Caco-2 (cell line): ENCODE measurements at regions not wholly inside any gene's neighbourhood (a gene's known extent, or its start where the extent isn't known, plus 50 kb on each side); places are given as distances from the start of the nearest gene placed in this dataset.

Source experiments
- BruUV-seq: library from RNA; stranded (reverse); fragments of 400-500 nt; replicated peaks from 2 replicates; lab custom pipeline; 2021; lab: Mats Ljungman, UMichigan
- CTCF ChIA-PET: fragments of 300-600 bp; sonication (Branson Sonifier 250); formaldehyde crosslinking; loops from one replicate; lab custom pipeline; 2022; ENCODE audit warnings: antibody characterized with exemption; lab: Charles Lee
- POLR2A ChIA-PET: fragments of 300-600 bp; sonication (Branson Sonifier 250); formaldehyde crosslinking; loops from one replicate; lab custom pipeline; 2022; ENCODE audit warnings: antibody characterized with exemption; lab: Charles Lee
- DNase-seq, 2 experiments: peaks; one replicate each; pipeline versions ENCODE4 v3.0.0 to v3.0.0-alpha.2; 2020 to 2022
- H3K27me3 ChIP-seq: replicated peaks from 2 replicates; pipeline ENCODE4 v1.6.0; 2011; ENCODE audit warnings: low read length; ENCODE audit not compliant: control insufficient read depth, insufficient read depth
- H3K36me3 ChIP-seq: 2 replicates; pipeline ENCODE4 v1.5.1; 2011; ENCODE audit warnings: low read length; ENCODE audit not compliant: control insufficient read depth, insufficient read depth
- H3K4me1 ChIP-seq: fragments of 250-450 bp; sonication (Bioruptor Pico); 2 replicates; pipeline ENCODE4 v1.5.1; 2020; ENCODE audit warnings: mild to moderate bottlenecking
- H3K4me3 ChIP-seq: 2 replicates; pipeline ENCODE4 v1.5.1; 2011; ENCODE audit warnings: low read depth, mild to moderate bottlenecking, control low read depth, low read length
- H3K9me3 ChIP-seq: fragments of 250-450 bp; sonication (Bioruptor Pico); 2 replicates; pipeline ENCODE4 v1.5.1; 2020; ENCODE audit warnings: mild to moderate bottlenecking, moderate library complexity
- H3K27ac Mint-ChIP-seq: one replicate; pipeline ENCODE4 v1.8.0; 2022; ENCODE audit warnings: mixed read lengths; ENCODE audit not compliant: unreplicated experiment
- H3K27me3 Mint-ChIP-seq: one replicate; pipeline ENCODE4 v1.8.0; 2022; ENCODE audit warnings: mixed read lengths; ENCODE audit not compliant: insufficient read depth, unreplicated experiment
- H3K36me3 Mint-ChIP-seq: one replicate; pipeline ENCODE4 v1.8.0; 2022; ENCODE audit warnings: mild to moderate bottlenecking, mixed read lengths; ENCODE audit not compliant: insufficient read depth, unreplicated experiment
- H3K4me1 Mint-ChIP-seq: one replicate; pipeline ENCODE4 v1.8.0; 2022; ENCODE audit warnings: low read depth, mixed read lengths; ENCODE audit not compliant: unreplicated experiment
- H3K4me3 Mint-ChIP-seq: one replicate; pipeline ENCODE4 v1.8.0; 2022; ENCODE audit warnings: mild to moderate bottlenecking, moderate library complexity, mixed read lengths; ENCODE audit not compliant: unreplicated experiment
- H3K9me3 Mint-ChIP-seq: one replicate; pipeline ENCODE4 v1.8.0; 2022; ENCODE audit warnings: mixed read lengths; ENCODE audit not compliant: unreplicated experiment
- CTCF ChIP-seq, 2 experiments: fragments of 200-600 bp in 1 of 2; IDR thresholded peaks; 1 replicate in 1 of 2; 2 replicates in 1 of 2; pipeline versions ENCODE4 v1.5.1 to v1.8.0; 2011 to 2022; ENCODE audit warnings: antibody characterized with exemption in 1 of 2, control low read depth in 1 of 2, inconsistent platforms in 1 of 2, low read depth in 1 of 2, low read length in 1 of 2, mild to moderate bottlenecking in 1 of 2, moderate library complexity in 1 of 2; ENCODE audit not compliant: insufficient read depth in 1 of 2, severe bottlenecking in 1 of 2, unreplicated experiment in 1 of 2
- intact Hi-C: fragments of 100-400 bp; cut with micrococcal nuclease; formaldehyde crosslinking; loops from one replicate; pipeline ENCODE4 v1.10.0; 2022; ENCODE audit not compliant: unreplicated experiment

GRCh38 chr1:233805786-233806185 is 98.7 kb upstream of the SLC35F3 start:
- ChIA-PET CTCF (no interaction called here), POLR2A (no interaction called here)
- Histone ChIP-seq H3K27me3 (no peaks in the 10 kb centered on the region), H3K9me3 (0 out of 2 replicates have a peak, but pooled peaks cover 3% of the 10 kb centered on the region), H3K4me3 (no peak overlapping the region), H3K36me3 (no peaks in the 10 kb centered on the region), H3K4me1 (no peaks in the 10 kb centered on the region)
- no TSS peak for BruUV-seq
- no peak for TF ChIP-seq CTCF (IDR thresholded peaks at IDR 0.05; ENCODE audit: insufficient read depth in 1 of 2, low read depth in 1 of 2, low read length in 1 of 2, severe bottlenecking in 1 of 2, unreplicated experiment in 1 of 2)
- no peaks in the 10 kb centered on the region for H3K4me1 Mint-ChIP-seq
- H3K27ac Mint-ChIP-seq = no peak overlapping the region
- no peaks in the 10 kb centered on the region for H3K36me3 Mint-ChIP-seq
- peaks cover 6% of the 10 kb centered on the region for H3K27me3 Mint-ChIP-seq
- intact Hi-C loops = no loop called here
- no peak for DNase-seq
- peaks cover 10% of the 10 kb centered on the region for H3K9me3 Mint-ChIP-seq
- H3K4me3 Mint-ChIP-seq = no peak overlapping the region

GRCh38 chr1:233815357-233815756 is 89.1 kb upstream of the SLC35F3 start:
- TF ChIP-seq CTCF (IDR thresholded peaks at IDR 0.05; ENCODE audit: insufficient read depth in 1 of 2, low read depth in 1 of 2, low read length in 1 of 2, severe bottlenecking in 1 of 2, unreplicated experiment in 1 of 2) = no peak
- Histone ChIP-seq H3K9me3 (no peaks in the 10 kb centered on the region), H3K36me3 (no peaks in the 10 kb centered on the region), H3K4me1 (no peaks in the 10 kb centered on the region), H3K4me3 (no peak overlapping the region), H3K27me3 (no peaks in the 10 kb centered on the region)
- Mint-ChIP-seq H3K36me3 (no peaks in the 10 kb centered on the region), H3K4me1 (no peaks in the 10 kb centered on the region), H3K9me3 (no peaks in the 10 kb centered on the region), H3K27me3 (peaks cover 31% of the 10 kb centered on the region), H3K4me3 (no peak overlapping the region), H3K27ac (no peak overlapping the region)
- no TSS peak for BruUV-seq
- DNase-seq = no peak
- ChIA-PET POLR2A (no interaction called here), CTCF (no interaction called here)
- intact Hi-C loops = no loop called here

- peaks cover 29% of the 10 kb centered on the region for H3K27me3 Mint-ChIP-seq
- TF ChIP-seq CTCF (IDR thresholded peaks at IDR 0.05; ENCODE audit: insufficient read depth in 1 of 2, low read depth in 1 of 2, low read length in 1 of 2, severe bottlenecking in 1 of 2, unreplicated experiment in 1 of 2) = no peak
- no peaks in the 10 kb centered on the region for H3K9me3 Mint-ChIP-seq
- H3K9me3 ChIP-seq = no peaks in the 10 kb centered on the region
- no peak overlapping the region for H3K27ac Mint-ChIP-seq
- H3K4me1 Mint-ChIP-seq = no peaks in the 10 kb centered on the region
- ChIA-PET POLR2A (no interaction called here), CTCF (no interaction called here)
- DNase-seq = no peak
- intact Hi-C loops = no loop called here
- H3K4me3 ChIP-seq = no peak overlapping the region
- H3K36me3 Mint-ChIP-seq = no peaks in the 10 kb centered on the region
- H3K4me1 ChIP-seq = no peaks in the 10 kb centered on the region
- no peak overlapping the region for H3K4me3 Mint-ChIP-seq
- no TSS peak for BruUV-seq
- no peaks in the 10 kb centered on the region for H3K27me3 ChIP-seq
- no peaks in the 10 kb centered on the region for H3K36me3 ChIP-seq
These were observed 88.6 kb upstream of the SLC35F3 start for GRCh38 chr1:233815865-233816264.
